DMS53 (cell line): ENCODE measurements at regions not wholly inside any gene's neighbourhood (a gene's known extent, or its start where the extent isn't known, plus 50 kb on each side); places are given as distances from the start of the nearest gene placed in this dataset.
A peak's percentile ranks its signal among the peaks of the same experiment; 100 is the strongest.
"Not testable (repeated sequence)": the region's sequence is repeated elsewhere in the genome, so short reads cannot be mapped to it uniquely, and the experiment has no call there.

Experiments used
- DNase-seq: peaks from one replicate; lab custom pipeline; 2025; lab: John Stamatoyannopoulos, UW

GRCh38 chr11:41519696-41520095 lies 60.2 kb upstream of the LRRC4C start:
- DNase-seq: no peak

- no peak for DNase-seq
These were observed 62.9 kb upstream of the LRRC4C start for GRCh38 chr11:41522391-41522790.

DNA sequence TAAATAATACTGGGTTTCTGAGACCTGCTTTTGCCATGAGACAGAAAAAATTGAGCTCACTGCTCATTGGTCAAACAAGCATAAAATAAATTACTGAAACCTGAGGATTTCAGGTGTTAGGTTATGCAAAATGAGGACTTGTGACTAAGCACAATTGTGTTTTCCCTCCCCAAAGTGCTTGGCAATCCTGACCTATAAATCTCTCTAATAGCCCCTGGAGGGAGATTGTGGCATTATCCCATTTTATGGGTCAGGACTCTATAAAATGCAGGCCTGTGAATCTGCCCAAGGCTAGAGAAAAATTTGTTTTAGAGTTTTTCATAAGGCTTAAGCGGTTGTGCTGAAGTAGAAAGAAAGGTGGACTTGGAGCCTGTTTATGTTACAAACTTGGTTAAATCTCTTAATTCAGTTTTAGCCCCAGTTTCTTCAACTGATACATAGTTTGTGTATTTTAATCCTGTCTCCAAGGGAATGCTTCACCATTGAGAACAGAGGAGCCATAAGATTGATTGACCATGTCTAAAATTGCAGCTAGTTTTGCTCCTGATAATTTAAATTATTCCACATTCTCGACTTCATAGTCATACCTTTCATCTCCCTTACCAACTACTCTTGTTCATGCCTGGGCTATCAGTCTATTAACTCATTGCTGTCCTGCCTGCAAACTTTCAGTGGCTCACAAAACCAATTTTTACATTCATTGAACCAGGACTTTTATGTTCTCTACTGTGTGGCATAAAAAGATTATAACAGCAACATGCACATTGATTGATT lies 63.6 kb upstream of the LRRC4C start:
- no peak for DNase-seq

DNA sequence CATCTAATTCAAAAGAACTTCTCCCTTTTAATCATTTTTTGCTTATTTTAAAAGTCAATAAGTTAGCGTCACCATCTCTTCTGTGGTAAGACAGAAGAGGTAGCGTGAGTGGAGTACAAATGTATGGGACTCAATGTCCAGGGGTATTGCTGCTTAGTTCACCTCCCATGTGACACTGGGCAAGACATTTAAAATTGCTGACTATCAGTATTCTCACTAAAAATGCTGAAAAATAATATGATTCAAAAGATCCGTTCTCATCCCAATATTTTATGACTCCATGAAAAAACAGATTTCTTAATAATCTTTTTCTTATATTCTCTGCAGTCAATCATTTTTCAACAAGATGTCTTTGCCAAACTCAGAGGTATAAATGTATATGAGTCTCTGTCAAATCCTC lies 68.1 kb upstream of the LRRC4C start:
- no peak for DNase-seq

DNA sequence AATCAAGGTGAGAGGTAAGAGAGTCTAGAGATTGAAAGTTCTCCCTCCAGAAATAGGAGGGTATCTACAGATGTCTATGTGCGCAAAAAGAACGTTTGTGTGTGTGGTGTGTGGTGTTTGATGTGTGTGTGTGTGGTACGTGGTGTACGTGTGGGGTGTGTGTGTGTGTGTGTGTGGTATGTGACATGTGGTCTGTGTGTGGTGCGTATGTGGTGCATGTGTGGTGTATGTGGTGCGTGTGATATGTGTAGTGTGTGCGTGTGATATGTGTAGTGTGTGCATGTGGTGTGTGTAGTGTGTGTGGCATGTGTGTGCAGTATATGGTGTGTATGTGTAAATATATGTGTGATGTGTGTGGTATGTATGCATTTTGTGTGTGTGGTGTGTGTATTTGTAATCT lies 73.0 kb upstream of the LRRC4C start:
- DNase-seq: no peak

DNA sequence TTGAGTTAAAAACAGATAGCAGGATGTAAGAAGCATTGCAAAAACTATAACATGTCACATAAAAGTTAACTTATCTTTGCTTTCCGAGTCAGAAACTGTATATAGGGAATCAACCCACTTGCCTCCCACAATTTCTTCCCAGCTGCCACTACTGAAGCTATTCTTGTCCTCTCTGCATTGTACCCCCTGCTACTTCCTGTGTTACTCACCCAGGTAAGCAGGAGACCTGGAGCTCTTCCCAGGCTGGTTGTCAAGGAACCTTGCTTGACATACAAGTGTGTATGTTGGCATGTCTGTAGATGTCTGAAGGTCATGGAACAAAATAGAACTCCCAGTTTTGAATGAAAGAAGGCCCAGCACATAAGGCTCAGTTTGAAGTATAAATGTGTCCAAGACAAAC lies 74.3 kb upstream of the LRRC4C start:
- peak; percentile 10 for DNase-seq

- DNase-seq: no peak
These were observed 74.9 kb upstream of the LRRC4C start for GRCh38 chr11:41534391-41534790.

DNA sequence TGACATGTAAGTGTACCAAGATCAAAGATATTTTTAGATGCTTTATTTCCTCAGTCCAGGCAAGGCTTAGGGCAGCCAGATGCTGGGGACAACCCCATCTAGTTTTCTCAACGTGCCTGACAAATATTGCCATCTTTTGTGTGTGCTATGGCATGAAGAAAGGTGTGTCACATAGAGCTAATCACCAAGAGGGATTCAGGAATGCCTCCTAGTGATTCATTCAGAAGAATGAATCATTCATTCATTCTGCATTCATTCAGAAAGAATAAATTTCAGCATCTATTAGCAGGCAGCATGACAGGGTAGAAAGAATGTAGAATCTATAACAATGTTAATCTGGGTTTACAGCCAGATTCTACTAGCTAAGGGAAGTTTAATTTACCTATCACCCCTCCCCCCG lies 75.4 kb upstream of the LRRC4C start:
- DNase-seq: no peak

GRCh38 chr11:41536021-41536568 lies 76.6 kb upstream of the LRRC4C start:
- DNase-seq: no peak

GRCh38 chr11:41544902-41545301 lies 85.5 kb upstream of the LRRC4C start:
- not testable (repeated sequence) for DNase-seq

DNA sequence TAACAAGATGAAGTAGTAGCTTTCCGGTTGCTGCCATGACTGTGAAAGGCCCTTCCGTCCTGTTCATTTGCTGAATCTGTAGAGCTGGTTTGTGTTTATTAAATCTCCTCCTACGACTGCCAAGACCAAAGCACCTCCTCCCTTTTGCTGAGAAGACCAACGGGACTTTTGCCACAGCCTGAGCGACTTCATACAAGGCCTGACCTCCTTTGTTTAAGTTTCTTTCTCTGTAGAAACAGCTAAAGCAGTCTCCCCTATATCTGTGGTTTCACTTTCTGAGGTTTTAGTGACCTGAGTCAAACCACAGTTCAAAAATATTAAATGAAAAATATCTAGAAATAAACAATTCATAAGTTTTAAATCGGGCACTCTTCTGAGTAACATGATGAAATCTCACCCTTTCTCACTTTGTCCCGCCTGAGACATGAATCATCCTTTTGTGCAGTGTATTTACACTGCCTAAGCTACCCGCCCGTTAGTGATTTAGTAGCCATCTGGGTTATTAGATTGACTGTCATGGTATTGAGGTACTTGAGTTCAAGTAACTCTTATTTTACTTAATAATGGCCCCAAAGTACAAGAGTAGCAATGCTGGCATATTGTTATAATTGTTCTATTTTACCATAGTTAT lies 119.1 kb upstream of the LRRC4C start:
- peak; percentile 29 for DNase-seq

DNA sequence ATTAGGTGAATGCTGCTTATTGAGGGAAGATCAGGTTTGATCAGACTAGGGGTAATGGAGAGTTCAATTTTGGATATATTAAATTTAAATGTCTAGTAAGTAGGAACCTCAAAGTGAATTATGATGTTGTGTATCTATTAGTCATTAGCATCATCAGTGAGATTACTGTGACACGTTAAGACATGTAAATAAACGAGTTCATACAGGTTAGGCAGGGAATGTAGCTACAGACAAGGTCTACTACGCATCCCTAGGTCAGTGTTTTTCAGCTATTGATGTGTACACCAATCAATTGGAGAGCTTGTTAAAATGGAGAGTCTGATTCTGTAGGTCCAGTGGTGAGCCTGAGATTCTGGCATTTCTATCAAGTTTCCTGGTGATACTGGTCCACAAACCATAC lies 120.1 kb upstream of the LRRC4C start:
- no peak for DNase-seq

DNA sequence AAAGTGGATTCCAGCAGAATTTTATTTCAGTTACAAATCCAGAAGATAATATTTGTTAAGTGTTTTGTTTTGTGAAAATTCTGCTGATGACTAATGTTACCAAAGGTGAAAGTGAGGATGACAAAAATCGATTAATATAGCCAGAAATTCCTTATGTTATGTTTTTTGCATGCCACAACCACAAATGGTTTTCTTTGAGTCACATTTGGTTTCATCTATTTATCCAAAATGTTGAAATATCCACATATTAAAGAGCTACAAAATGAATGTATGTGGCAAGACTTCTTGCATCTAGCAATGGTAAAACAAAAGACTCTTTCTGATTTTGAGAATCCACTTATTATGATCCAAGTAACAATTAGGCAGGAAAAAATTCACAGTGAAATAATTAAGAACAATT lies 150.1 kb upstream of the LRRC4C start:
- no peak for DNase-seq

DNA sequence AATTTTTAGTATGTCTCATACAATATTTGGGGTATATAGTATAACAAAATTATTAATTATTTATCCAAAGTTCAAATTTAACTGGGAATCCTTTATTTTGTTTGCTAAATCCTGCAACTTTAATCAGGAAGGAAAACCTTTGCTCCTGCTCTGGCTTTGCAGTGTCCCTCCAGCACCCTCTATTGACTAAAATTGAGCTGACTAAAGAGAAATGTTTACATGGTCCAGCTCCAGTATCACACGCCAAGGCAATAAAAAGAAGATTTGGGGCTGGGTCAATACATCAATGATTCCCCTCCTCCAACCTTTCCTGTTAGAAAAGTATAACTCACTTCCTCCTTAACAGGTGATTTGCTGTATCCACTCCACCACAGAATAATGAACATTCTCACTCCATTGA lies 153.0 kb upstream of the LRRC4C start:
- peak; percentile 36 for DNase-seq

DNA sequence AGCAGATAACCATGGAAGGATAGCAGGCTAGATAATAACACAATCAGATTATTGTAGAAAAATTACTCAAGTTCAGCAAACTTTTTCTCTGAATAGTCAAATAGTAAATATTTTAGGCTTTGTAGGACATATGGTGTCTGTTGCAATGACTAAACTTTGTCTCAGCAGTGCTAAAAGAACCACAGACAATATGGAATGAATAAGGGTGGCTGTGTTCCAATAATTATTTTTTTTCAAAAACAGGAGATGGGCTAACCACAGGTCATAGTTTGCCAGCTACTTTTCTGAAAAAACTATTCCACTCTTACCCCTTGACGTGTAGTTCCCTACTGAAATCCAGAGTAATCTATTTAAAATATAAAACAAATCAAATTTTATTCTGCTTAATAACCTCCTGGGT lies 153.9 kb upstream of the LRRC4C start:
- no peak for DNase-seq

- no peak for DNase-seq
These were observed 163.4 kb upstream of the LRRC4C start for GRCh38 chr11:41622707-41623359.

GRCh38 chr11:41659985-41660384 lies 200.5 kb upstream of the LRRC4C start:
- DNase-seq: peak; percentile 82

DNA sequence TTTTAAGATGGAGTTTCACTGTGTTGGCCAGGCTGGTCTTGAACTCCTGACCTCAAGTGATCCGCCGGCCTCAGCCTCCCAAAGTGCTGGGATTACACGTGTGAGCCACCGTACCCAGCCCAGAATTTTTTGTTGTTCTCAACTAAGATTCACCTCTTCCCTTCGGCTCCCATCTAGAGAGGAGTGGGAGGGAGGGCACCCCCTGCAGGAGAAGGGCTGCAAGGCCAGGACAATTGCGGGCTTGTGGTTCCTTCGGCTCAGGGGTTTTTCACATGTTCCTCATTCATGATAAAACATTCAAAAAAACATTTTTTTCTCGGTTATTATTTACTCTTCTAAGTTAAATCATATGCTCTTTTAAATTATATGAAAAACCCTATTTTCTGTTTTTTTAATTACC lies 201.1 kb upstream of the LRRC4C start:
- DNase-seq: peak; percentile 48

DNA sequence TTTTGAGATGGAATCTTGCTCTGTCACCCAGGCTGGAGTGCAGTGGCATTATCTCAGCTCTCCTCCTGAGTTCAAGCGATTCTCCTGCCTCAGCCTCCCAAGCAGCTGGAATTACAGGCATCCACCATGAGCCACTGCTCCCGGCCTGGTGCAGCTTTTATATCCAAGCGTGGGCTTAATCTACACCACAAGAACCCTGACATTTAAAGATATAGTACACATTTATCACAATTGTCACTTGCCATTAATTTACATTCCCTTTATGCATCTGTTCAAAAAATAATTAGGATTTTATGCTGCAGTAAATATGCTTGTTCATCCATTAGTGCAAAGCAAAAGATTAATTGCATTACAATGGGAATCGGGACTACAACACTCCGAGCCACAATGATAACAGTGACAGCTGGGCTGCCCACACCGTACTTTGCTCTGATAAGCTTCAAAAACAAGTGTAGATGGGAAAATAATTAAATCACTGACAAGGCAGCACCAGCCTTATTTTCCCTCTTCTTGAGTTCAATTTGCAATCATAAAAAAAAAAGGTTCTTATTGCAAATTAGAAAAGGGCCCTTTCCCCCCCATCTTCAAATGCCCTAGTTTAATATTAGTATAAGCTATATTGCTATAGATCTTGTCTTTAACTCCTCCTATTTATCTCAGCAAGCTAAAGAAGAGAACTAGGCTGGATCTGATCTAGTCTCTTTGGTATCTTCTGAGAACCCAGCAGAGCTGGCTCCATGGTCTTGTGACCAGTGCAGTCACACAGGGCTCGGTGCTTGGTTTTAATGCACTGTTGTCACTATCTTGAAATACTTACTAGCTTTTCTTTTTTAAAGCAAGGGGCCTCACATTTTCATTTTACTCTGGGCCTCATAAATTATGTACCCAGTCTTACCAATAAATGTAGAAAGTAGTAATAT lies 206.2 kb upstream of the LRRC4C start:
- DNase-seq: no peak

GRCh38 chr11:41666951-41667653 lies 207.7 kb upstream of the LRRC4C start:
- no peak for DNase-seq

DNA sequence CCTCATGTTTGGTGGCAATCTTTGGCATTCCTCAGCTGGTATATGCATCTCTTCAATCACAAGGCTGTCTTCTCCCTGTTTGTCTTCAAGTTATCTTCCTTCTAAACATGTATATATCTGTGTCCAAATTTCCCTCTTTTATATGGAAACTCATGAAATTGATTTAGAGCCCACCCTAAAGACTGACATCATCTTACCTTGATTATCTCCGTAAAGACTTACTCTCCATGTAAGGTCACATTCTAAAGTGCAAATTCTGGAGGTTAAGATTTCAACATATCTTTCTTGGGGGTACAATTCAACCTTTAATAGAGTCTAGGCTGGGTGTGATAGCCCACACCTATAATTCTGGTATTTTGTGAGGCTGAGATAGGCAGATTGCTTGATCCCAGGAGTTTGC lies 215.8 kb upstream of the LRRC4C start:
- no peak for DNase-seq
